Globus pallidus (tissue), 1 donor: ENCODE measurements at regions not wholly inside any gene's neighbourhood (a gene's known extent, or its start where the extent isn't known, plus 50 kb on each side); places are given as distances from the start of the nearest gene placed in this dataset.

Experiments used
- DNase-seq: peaks from one replicate; pipeline ENCODE4 v3.0.0-alpha.2; 2015; ENCODE audit warnings: low spot score

GRCh38 chr5:38099205-38100168 is 158.9 kb upstream of the EGFLAM start:
- no peak for DNase-seq

GRCh38 chr5:38094889-38095288 is 163.5 kb upstream of the EGFLAM start:
- no peak for DNase-seq

- DNase-seq, result no peak
These were observed 164.5 kb upstream of the EGFLAM start for GRCh38 chr5:38093855-38094254.

- DNase-seq, result no peak
These were observed 171.6 kb upstream of the EGFLAM start for GRCh38 chr5:38086777-38087176.

GRCh38 chr5:38079620-38080402 is 178.5 kb upstream of the EGFLAM start:
- no peak for DNase-seq

GRCh38 chr5:38078161-38078560 is 180.2 kb upstream of the EGFLAM start:
- no peak for DNase-seq

GRCh38 chr5:38077652-38078051 is 180.7 kb upstream of the EGFLAM start:
- no peak for DNase-seq

- DNase-seq, result no peak
These were observed 186.3 kb upstream of the EGFLAM start for GRCh38 chr5:38071831-38072694.

GRCh38 chr5:38070304-38070950 is 187.9 kb upstream of the EGFLAM start:
- DNase-seq, result no peak

- peak; percentile 14 for DNase-seq
These were observed 189.0 kb upstream of the EGFLAM start for GRCh38 chr5:38069360-38069759.

GRCh38 chr5:38060354-38060753 is 198.0 kb upstream of the EGFLAM start:
- no peak for DNase-seq

GRCh38 chr5:38059876-38060275 is 198.5 kb upstream of the EGFLAM start:
- DNase-seq, result no peak

- no peak for DNase-seq
These were observed 206.4 kb upstream of the EGFLAM start for GRCh38 chr5:38051711-38052511.

GRCh38 chr5:38048400-38048799 is 208.6 kb upstream of the GDNF start:
- DNase-seq, result no peak

GRCh38 chr5:38046103-38046502 is 206.3 kb upstream of the GDNF start:
- no peak for DNase-seq

GRCh38 chr5:38045446-38045845 is 205.6 kb upstream of the GDNF start:
- no peak for DNase-seq

- DNase-seq, result no peak
These were observed 200.0 kb upstream of the GDNF start for GRCh38 chr5:38039826-38040225.

- no peak for DNase-seq
These were observed 199.2 kb upstream of the GDNF start for GRCh38 chr5:38039091-38039490.

GRCh38 chr5:38036765-38037164 is 196.9 kb upstream of the GDNF start:
- no peak for DNase-seq

- DNase-seq, result no peak
These were observed 192.3 kb upstream of the GDNF start for GRCh38 chr5:38032149-38032548.

GRCh38 chr5:38031304-38031703 is 191.5 kb upstream of the GDNF start:
- no peak for DNase-seq
